H1 (cell line): ENCODE measurements at regions not wholly inside any gene's neighbourhood (a gene's known extent, or its start where the extent isn't known, plus 50 kb on each side); places are given as distances from the start of the nearest gene placed in this dataset.

ENCODE experiments used
- CTCF ChIA-PET: fragments of 300-600 bp; sonication (Branson Sonifier 250); formaldehyde crosslinking; loops from one replicate; lab custom pipeline; 2021; ENCODE audit not compliant: partially characterized antibody; lab: Charles Lee
- POLR2A ChIA-PET: fragments of 300-600 bp; sonication (Branson Sonifier 250); formaldehyde crosslinking; loops from one replicate; lab custom pipeline; 2021; ENCODE audit warnings: inconsistent platforms; ENCODE audit not compliant: partially characterized antibody; lab: Charles Lee
- DNase-seq, 2 experiments: peaks; one replicate each; pipeline versions ENCODE4 v3.0.0 to v3.0.0-alpha.2; 2010 to 2022; ENCODE audit warnings: low spot score in 2 of 2, low read depth in 1 of 2, mixed read lengths in 1 of 2
- FAIRE-seq: peaks from 2 replicates; lab custom pipeline; 2011; peaks lifted over from hg19 to GRCh38; lab: Jason Lieb, UNC
- H2AFZ ChIP-seq: 2 replicates; pipeline ENCODE4 v1.8.1; 2012; ENCODE audit warnings: low read length, inconsistent platforms
- H2AK5ac ChIP-seq: 2 replicates; pipeline ENCODE4 v1.6.1; 2013; ENCODE audit warnings: low read depth, low read length
- H2BK120ac ChIP-seq: replicated peaks from 2 replicates; pipeline ENCODE3; 2013; ENCODE audit warnings: low read depth, low read length, inconsistent platforms
- H2BK12ac ChIP-seq: 2 replicates; pipeline ENCODE4 v1.6.1; 2013; ENCODE audit warnings: low read depth, low read length
- H2BK15ac ChIP-seq: 2 replicates; pipeline ENCODE4 v1.6.1; 2013; ENCODE audit warnings: low read length
- H2BK20ac ChIP-seq: 2 replicates; pipeline ENCODE4 v1.6.1; 2013; ENCODE audit warnings: low read length
- H2BK5ac ChIP-seq: 2 replicates; pipeline ENCODE4 v1.6.1; 2013; ENCODE audit warnings: low read depth, low read length
- H3K14ac ChIP-seq: 2 replicates; pipeline ENCODE4 v1.6.1; 2013; ENCODE audit warnings: inconsistent platforms; ENCODE audit not compliant: insufficient read length
- H3K18ac ChIP-seq: 2 replicates; pipeline ENCODE4 v1.6.1; 2013; ENCODE audit warnings: low read length; ENCODE audit errors: extremely low read depth
- H3K23ac ChIP-seq: 2 replicates; pipeline ENCODE4 v1.6.1; 2013; ENCODE audit warnings: inconsistent platforms; ENCODE audit not compliant: insufficient read length
- H3K23me2 ChIP-seq: 2 replicates; pipeline ENCODE4 v1.6.1; 2013; ENCODE audit warnings: low read depth, low read length
- H3K27ac ChIP-seq: 2 replicates; pipeline ENCODE4 v1.6.1; 2011; ENCODE audit warnings: low read depth, low read length, inconsistent platforms
- H3K27me3 ChIP-seq, 4 experiments: replicated peaks in 1 of 4; 1 replicate in 1 of 4; 2 replicates in 3 of 4; pipeline versions ENCODE4 v1.6.1 to v1.8.1; 2011 to 2013; ENCODE audit warnings: low read length in 3 of 4, mild to moderate bottlenecking in 3 of 4, inconsistent platforms in 2 of 4, mixed read lengths in 2 of 4, moderate library complexity in 1 of 4; ENCODE audit not compliant: control insufficient read depth in 3 of 4, insufficient read depth in 3 of 4; ENCODE audit errors: extremely low read depth in 1 of 4
- H3K36me3 ChIP-seq, 4 experiments: 2 replicates each; pipeline versions ENCODE4 v1.6.1 to v1.8.1; 2011 to 2013; ENCODE audit warnings: mild to moderate bottlenecking in 4 of 4, low read length in 3 of 4, moderate library complexity in 2 of 4, control low read depth in 1 of 4, inconsistent platforms in 1 of 4; ENCODE audit not compliant: insufficient read depth in 4 of 4, control insufficient read depth in 2 of 4
- H3K4ac ChIP-seq: replicated peaks from 2 replicates; pipeline ENCODE3; 2013; ENCODE audit warnings: low read length, low read depth, mixed read lengths, inconsistent platforms; ENCODE audit not compliant: insufficient read length
- H3K4me1 ChIP-seq, 4 experiments: replicated peaks in 1 of 4; 1 replicate in 1 of 4; 2 replicates in 3 of 4; pipeline versions ENCODE4 v1.6.1 to v1.8.1; 2011 to 2013; ENCODE audit warnings: low read length in 3 of 4, inconsistent platforms in 2 of 4, mixed read lengths in 1 of 4; ENCODE audit not compliant: insufficient read depth in 4 of 4, control insufficient read depth in 3 of 4
- H3K4me2 ChIP-seq, 2 experiments: 2 replicates each; pipeline versions ENCODE4 v1.6.1 to v1.8.1; 2011 to 2013; ENCODE audit warnings: low read depth in 2 of 2, low read length in 2 of 2, control low read depth in 1 of 2, inconsistent platforms in 1 of 2, mild to moderate bottlenecking in 1 of 2; ENCODE audit not compliant: insufficient read depth in 1 of 2
- H3K4me3 ChIP-seq, 4 experiments: fragments of 200-600, 300-600 bp in 1 of 4; sonication (generic), shearing (Covaris generic), sonication (Bioruptor Twin) in 1 of 4; 2 replicates each; pipeline versions ENCODE4 v1.5.1 to v1.8.1; 2011 to 2016; ENCODE audit warnings: low read length in 4 of 4, low read depth in 3 of 4, control low read depth in 2 of 4, inconsistent platforms in 2 of 4, mild to moderate bottlenecking in 2 of 4, mixed read lengths in 1 of 4, moderate library complexity in 1 of 4; ENCODE audit not compliant: insufficient read depth in 2 of 4; ENCODE audit errors: extremely low read depth in 1 of 4
- H3K56ac ChIP-seq: replicated peaks from 2 replicates; pipeline ENCODE3; 2013; ENCODE audit warnings: low read depth, mild to moderate bottlenecking, mixed read lengths, low read length, inconsistent platforms; ENCODE audit not compliant: insufficient read length
- H3K79me1 ChIP-seq: 2 replicates; pipeline ENCODE4 v1.6.1; 2013; ENCODE audit warnings: low read depth, low read length, control low read depth
- H3K79me2 ChIP-seq, 2 experiments: 2 replicates each; pipeline versions ENCODE4 v1.6.1 to v1.8.1; 2012 to 2013; ENCODE audit warnings: low read length in 2 of 2, mild to moderate bottlenecking in 2 of 2, inconsistent platforms in 1 of 2; ENCODE audit not compliant: insufficient read depth in 2 of 2, control insufficient read depth in 1 of 2
- H3K9ac ChIP-seq, 4 experiments: replicated peaks in 1 of 4; 1 replicate in 1 of 4; 2 replicates in 3 of 4; pipeline versions ENCODE4 v1.6.1 to v1.8.1; 2011 to 2013; ENCODE audit warnings: low read depth in 3 of 4, low read length in 3 of 4, control low read depth in 2 of 4, mild to moderate bottlenecking in 2 of 4, moderate library complexity in 2 of 4, inconsistent platforms in 1 of 4; ENCODE audit errors: extremely low read depth in 1 of 4
- H3K9me3 ChIP-seq, 2 experiments: 2 replicates each; pipeline versions ENCODE4 v1.6.1 to v1.8.1; 2012 to 2013; ENCODE audit warnings: mild to moderate bottlenecking in 2 of 2, moderate library complexity in 2 of 2, control low read depth in 1 of 2, inconsistent platforms in 1 of 2, low read depth in 1 of 2, low read length in 1 of 2, mixed read lengths in 1 of 2; ENCODE audit not compliant: insufficient read depth in 2 of 2
- H4K20me1 ChIP-seq, 2 experiments: replicated peaks in 1 of 2; 2 replicates each; pipeline versions ENCODE3 to v1.8.1; 2011 to 2013; ENCODE audit warnings: inconsistent platforms in 2 of 2, low read length in 2 of 2, mild to moderate bottlenecking in 1 of 2; ENCODE audit not compliant: insufficient read depth in 2 of 2, control insufficient read depth in 1 of 2
- H4K5ac ChIP-seq: 2 replicates; pipeline ENCODE4 v1.6.1; 2013; ENCODE audit warnings: low read length, low read depth, mixed read lengths, inconsistent platforms; ENCODE audit not compliant: insufficient read length
- H4K8ac ChIP-seq: 2 replicates; pipeline ENCODE4 v1.8.0; 2013; ENCODE audit warnings: mild to moderate bottlenecking, moderate library complexity, low read length, inconsistent platforms; ENCODE audit not compliant: insufficient read depth; ENCODE audit errors: extremely low read depth
- H4K91ac ChIP-seq: replicated peaks from 2 replicates; pipeline ENCODE3; 2013; ENCODE audit warnings: low read length, mixed read lengths, inconsistent platforms; ENCODE audit not compliant: insufficient read length
- CBX5 ChIP-seq: fragments of 300-800, 300-1000 bp; sonication (generic); IDR thresholded peaks from 2 replicates; pipeline ENCODE4 v1.7.1; 2016; ENCODE audit warnings: antibody characterized with exemption, low read length, low read depth
- CEBPB ChIP-seq: IDR thresholded peaks from 2 replicates; pipeline ENCODE4 v1.6.1; 2012; ENCODE audit warnings: low read depth, low read length
- E2F6 ChIP-seq: IDR thresholded peaks from 2 replicates; pipeline ENCODE4 v1.6.1; 2012; ENCODE audit warnings: inconsistent platforms
- EGR1 ChIP-seq: IDR thresholded peaks from 2 replicates; pipeline ENCODE4 v1.6.1; 2011; ENCODE audit warnings: low read depth, low read length, borderline replicate concordance
- FOSL1 ChIP-seq: IDR thresholded peaks from 2 replicates; pipeline ENCODE4 v1.6.1; 2011; ENCODE audit warnings: mild to moderate bottlenecking, low read depth, low read length, moderate library complexity; ENCODE audit not compliant: insufficient read depth
- KDM1A ChIP-seq: fragments of 200-600, 300-600 bp; sonication (generic); IDR thresholded peaks from 2 replicates; pipeline ENCODE4 v1.7.1; 2016; ENCODE audit warnings: mild to moderate bottlenecking, low read length, borderline replicate concordance
- MAFK ChIP-seq: IDR thresholded peaks from 2 replicates; pipeline ENCODE4 v1.6.1; 2012; ENCODE audit warnings: low read depth, mild to moderate bottlenecking, improper control_type of control experiment, low read length
- RNF2 ChIP-seq: fragments of 200-900, 300-1000 bp; sonication (generic); IDR thresholded peaks from 2 replicates; pipeline ENCODE4 v1.7.1; 2016; ENCODE audit warnings: borderline replicate concordance, low read depth, mild to moderate bottlenecking, antibody characterized with exemption, low read length; ENCODE audit not compliant: poor library complexity, severe bottlenecking; ENCODE audit errors: missing control alignments
- SIRT6 ChIP-seq: IDR thresholded peaks from one replicate; pipeline ENCODE4 v1.7.1; 2012; ENCODE audit warnings: low read length, inconsistent platforms
- SP1 ChIP-seq: IDR thresholded peaks from 2 replicates; pipeline ENCODE4 v1.6.1; 2011; ENCODE audit warnings: low read depth, low read length
- SP4 ChIP-seq: IDR thresholded peaks from 2 replicates; pipeline ENCODE4 v1.6.1; 2012; ENCODE audit warnings: low read length, inconsistent platforms
- TEAD4 ChIP-seq: IDR thresholded peaks from 2 replicates; pipeline ENCODE4 v1.6.1; 2012; ENCODE audit warnings: low read depth, low read length, inconsistent platforms, mixed read lengths
- YY1 ChIP-seq: IDR thresholded peaks from 2 replicates; pipeline ENCODE4 v1.6.1; 2011; ENCODE audit warnings: low read depth, mild to moderate bottlenecking, low read length
- WGBS, 2 experiments: shearing (Covaris generic) in 1 of 2; methylation state at CpG; one replicate each; pipeline versions ENCODE4 v1.1.6 to v1.1.7; 2013 to 2015; ENCODE audit warnings: low lambda C conversion rate in 2 of 2, mixed read lengths in 2 of 2, inconsistent platforms in 1 of 2, low coverage in 1 of 2, missing lambda C conversion rate in 1 of 2; ENCODE audit not compliant: insufficient replicate concordance in 2 of 2, insufficient coverage in 1 of 2, insufficient read length in 1 of 2; ENCODE audit errors: extremely low coverage in 1 of 2, missing lambda C conversion rate in 1 of 2; 5-methylcytosine and 5-hydroxymethylcytosine counted together
- TF ChIP-seq, protein P1 (sequence below): IDR thresholded peaks from 2 replicates; pipeline ENCODE4 v1.6.1; 2011; ENCODE audit warnings: low read length, improper control_type of control experiment

GRCh38 chr6:3944246-3944645, 95.1 kb downstream of the FAM50B start:
- H3K23me2 ChIP-seq = no peaks in the 10 kb centered on the region
- ChIA-PET CTCF (interaction anchor here (3.4 kb wide), 1 partner anchor 95 kb away, joined by 12 read pairs; the partner anchor contains the start of gene FAM50B), POLR2A (no interaction called here)
- H4K8ac ChIP-seq = no peak overlapping the region
- no peaks in the 10 kb centered on the region for H4K20me1 ChIP-seq
- no peak overlapping the region for H3K27ac ChIP-seq
- no peak overlapping the region for H2AFZ ChIP-seq
- no peak overlapping the region for H3K14ac ChIP-seq
- H3K9me3 ChIP-seq = no peaks in the 10 kb centered on the region
- H2BK12ac ChIP-seq = no peak overlapping the region
- H2BK20ac ChIP-seq = no peak overlapping the region
- no peaks in the 10 kb centered on the region for H3K27me3 ChIP-seq
- no peak overlapping the region for H4K5ac ChIP-seq
- no peak overlapping the region for H3K18ac ChIP-seq
- 90% methylated on average over 5 of the region's 5 CpGs; no CpG with 5 or more reads in 1 of the 2 experiments for WGBS, 2 experiments
- no peak overlapping the region for H3K4me2 ChIP-seq
- no peak overlapping the region for H3K56ac ChIP-seq
- H2BK15ac ChIP-seq = no peak overlapping the region
- H3K23ac ChIP-seq = no peak overlapping the region
- no peak overlapping the region for H2BK5ac ChIP-seq
- H3K79me1 ChIP-seq = no peaks in the 10 kb centered on the region
- no peak overlapping the region for H4K91ac ChIP-seq
- H3K79me2 ChIP-seq = no peaks in the 10 kb centered on the region
- no peak overlapping the region for H2AK5ac ChIP-seq
- FAIRE-seq (no peak), DNase-seq (no peak)
- no peak overlapping the region for H2BK120ac ChIP-seq
- no peaks in the 10 kb centered on the region for H3K36me3 ChIP-seq
- H3K4me1 ChIP-seq = peaks cover 0 to 3% (median 2%) of the 10 kb centered on the region in 4 experiments; a peak in 2 of 7 replicates
- H3K4me3 ChIP-seq = no peak overlapping the region
- no peak overlapping the region for H3K9ac ChIP-seq
- H3K4ac ChIP-seq = no peak overlapping the region
- TF ChIP-seq EGR1 = no peak
- no peak for TF ChIP-seq RNF2
- TF ChIP-seq CBX5 = no peak
- no peak for TF ChIP-seq SIRT6
- TF ChIP-seq CEBPB = no peak
- TF ChIP-seq TEAD4 = no peak
- TF ChIP-seq SP4 = no peak
- TF ChIP-seq KDM1A = no peak
- no peak for TF ChIP-seq SP1
- TF ChIP-seq MAFK = no peak
- no peak for TF ChIP-seq E2F6
- TF ChIP-seq, protein P1, sequence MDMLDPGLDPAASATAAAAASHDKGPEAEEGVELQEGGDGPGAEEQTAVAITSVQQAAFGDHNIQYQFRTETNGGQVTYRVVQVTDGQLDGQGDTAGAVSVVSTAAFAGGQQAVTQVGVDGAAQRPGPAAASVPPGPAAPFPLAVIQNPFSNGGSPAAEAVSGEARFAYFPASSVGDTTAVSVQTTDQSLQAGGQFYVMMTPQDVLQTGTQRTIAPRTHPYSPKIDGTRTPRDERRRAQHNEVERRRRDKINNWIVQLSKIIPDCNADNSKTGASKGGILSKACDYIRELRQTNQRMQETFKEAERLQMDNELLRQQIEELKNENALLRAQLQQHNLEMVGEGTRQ = no peak
- no peak for TF ChIP-seq FOSL1
- TF ChIP-seq YY1 = no peak
